Vagina (tissue), 2 donors: ENCODE measurements at regions not wholly inside any gene's neighbourhood (a gene's known extent, or its start where the extent isn't known, plus 50 kb on each side); places are given as distances from the start of the nearest gene placed in this dataset.

Experiments
- DNase-seq, 2 donors: peaks; one replicate each; pipeline ENCODE4 v3.0.0-alpha.2; 2017; ENCODE audit errors: extremely low spot score in 2 of 2
- H3K27ac ChIP-seq: fragments of 200-600 bp; sonication (generic); one replicate; pipeline ENCODE4 v1.5.1; 2019
- H3K27me3 ChIP-seq: fragments of 200-600 bp; sonication (generic); one replicate; pipeline ENCODE4 v1.5.1; 2019
- H3K36me3 ChIP-seq, 2 donors: fragments of 200-600 bp; sonication (generic); one replicate each; pipeline ENCODE4 v1.5.1; 2017 to 2019
- H3K4me1 ChIP-seq: fragments of 200-600 bp; sonication (generic); one replicate; pipeline ENCODE4 v1.5.1; 2019
- H3K4me3 ChIP-seq, 2 donors: fragments of 200-600 bp; sonication (generic); 1 replicate in 1 of 2; 2 replicates in 1 of 2; pipeline ENCODE4 v1.5.1; 2016 to 2019
- H3K9me3 ChIP-seq: fragments of 200-600 bp; sonication (generic); one replicate; pipeline ENCODE4 v1.5.1; 2019
- CTCF ChIP-seq, 3 experiments: fragments of 450-650 bp in 2 of 3; fragments of 200-600 bp in 1 of 3; sonication (generic) in 1 of 3; IDR thresholded peaks; one replicate each; pipeline ENCODE4 v1.5.1; 2017 to 2019; ENCODE audit warnings: antibody characterized with exemption in 3 of 3, mild to moderate bottlenecking in 2 of 3, moderate library complexity in 2 of 3
- POLR2A ChIP-seq, 2 donors: fragments of 450-650 bp; IDR thresholded peaks; one replicate each; pipeline ENCODE4 v1.6.1; 2017; ENCODE audit warnings: antibody characterized with exemption in 2 of 2, mild to moderate bottlenecking in 2 of 2, moderate library complexity in 2 of 2
- POLR2AphosphoS5 ChIP-seq, 2 donors: sonication (generic); formaldehyde crosslinking; IDR thresholded peaks; one replicate each; pipeline ENCODE4 v1.9.0; 2017; ENCODE audit warnings: antibody characterized with exemption in 2 of 2, mild to moderate bottlenecking in 2 of 2, low read depth in 1 of 2; ENCODE audit not compliant: insufficient read depth in 1 of 2
- intact Hi-C: fragments of 100-400 bp; cut with DNase I; formaldehyde crosslinking; loops from one replicate; pipeline ENCODE4 v1.15.1; 2023

- intact Hi-C loops: no loop called here
- Histone ChIP-seq H3K36me3 (no peaks in the 10 kb centered on the region), H3K9me3 (no peaks in the 10 kb centered on the region), H3K4me3 (no peak overlapping the region), H3K4me1 (no peaks in the 10 kb centered on the region), H3K27me3 (no peaks in the 10 kb centered on the region), H3K27ac (no peak overlapping the region)
- TF ChIP-seq CTCF (IDR thresholded peaks at IDR 0.05) (no peak), POLR2A (IDR thresholded peaks at IDR 0.05) (no peak), POLR2AphosphoS5 (IDR thresholded peaks at IDR 0.05; ENCODE audit: insufficient read depth in 1 of 2, low read depth in 1 of 2) (no peak)
- no peak for DNase-seq
Observed at GRCh38 chr1:222037720-222038119, 295.8 kb upstream of the DUSP10 start.

- no peak overlapping the region for H3K4me3 ChIP-seq
- no peaks in the 10 kb centered on the region for H3K4me1 ChIP-seq
- intact Hi-C loops: no loop called here
- no peak overlapping the region for H3K27ac ChIP-seq
- no peaks in the 10 kb centered on the region for H3K9me3 ChIP-seq
- DNase-seq: no peak
- TF ChIP-seq POLR2AphosphoS5 (IDR thresholded peaks at IDR 0.05; ENCODE audit: insufficient read depth in 1 of 2, low read depth in 1 of 2): no peak
- no peak for TF ChIP-seq POLR2A (IDR thresholded peaks at IDR 0.05)
- no peak for TF ChIP-seq CTCF (IDR thresholded peaks at IDR 0.05)
- H3K36me3 ChIP-seq: no peaks in the 10 kb centered on the region
- H3K27me3 ChIP-seq: no peaks in the 10 kb centered on the region
Observed at GRCh38 chr1:222034790-222035189, 292.9 kb upstream of the DUSP10 start.

DNA sequence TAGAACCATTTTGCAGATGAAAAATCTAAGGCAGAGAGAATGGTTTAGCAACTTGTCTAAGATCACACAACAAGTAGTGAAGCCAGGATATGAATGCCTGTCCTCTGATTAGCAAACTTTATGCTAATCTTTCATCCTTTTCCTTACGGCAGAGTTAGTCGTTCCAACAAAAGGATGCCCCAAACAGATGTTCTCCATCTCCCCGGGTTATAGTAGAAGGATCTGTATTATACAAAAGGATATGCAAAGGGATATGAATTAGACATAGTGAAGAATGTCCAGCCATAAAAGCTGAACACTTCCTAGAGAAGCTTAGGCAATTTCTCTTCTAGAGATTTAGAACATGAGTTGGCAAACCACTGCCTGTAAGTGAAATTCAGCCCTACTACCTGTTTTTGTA lies 291.6 kb upstream of the DUSP10 start:
- no peak overlapping the region for H3K4me3 ChIP-seq
- H3K36me3 ChIP-seq: no peaks in the 10 kb centered on the region
- H3K9me3 ChIP-seq: no peaks in the 10 kb centered on the region
- H3K4me1 ChIP-seq: no peaks in the 10 kb centered on the region
- no peak for TF ChIP-seq POLR2AphosphoS5 (IDR thresholded peaks at IDR 0.05; ENCODE audit: insufficient read depth in 1 of 2, low read depth in 1 of 2)
- no peak for TF ChIP-seq POLR2A (IDR thresholded peaks at IDR 0.05)
- no peak for TF ChIP-seq CTCF (IDR thresholded peaks at IDR 0.05)
- no peaks in the 10 kb centered on the region for H3K27me3 ChIP-seq
- DNase-seq: no peak
- no peak overlapping the region for H3K27ac ChIP-seq
- intact Hi-C loops: no loop called here

DNA sequence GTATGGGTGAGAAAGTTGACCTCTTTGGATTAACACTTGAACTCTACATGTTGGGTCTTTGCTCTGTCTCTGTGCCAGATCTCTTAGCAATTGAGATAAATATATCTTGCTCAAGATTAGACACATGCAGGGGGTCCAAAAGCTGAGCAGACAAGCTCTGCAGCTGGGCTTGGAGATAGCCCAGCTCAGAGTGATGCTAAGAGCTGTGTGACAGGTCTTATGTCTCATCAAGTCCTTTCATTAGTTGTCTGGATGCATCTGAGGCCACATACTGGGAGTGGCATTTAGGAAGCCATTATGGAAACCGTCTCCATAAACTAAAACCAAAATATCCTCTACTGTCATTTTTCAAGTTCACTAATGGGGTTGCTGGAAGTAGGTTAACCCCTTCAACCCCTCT lies 289.4 kb upstream of the DUSP10 start:
- Histone ChIP-seq H3K4me3 (no peak overlapping the region), H3K27ac (no peak overlapping the region), H3K36me3 (no peaks in the 10 kb centered on the region), H3K4me1 (no peaks in the 10 kb centered on the region), H3K27me3 (no peaks in the 10 kb centered on the region), H3K9me3 (no peaks in the 10 kb centered on the region)
- intact Hi-C loops: no loop called here
- DNase-seq: no peak
- TF ChIP-seq CTCF (IDR thresholded peaks at IDR 0.05) (no peak), POLR2A (IDR thresholded peaks at IDR 0.05) (no peak), POLR2AphosphoS5 (IDR thresholded peaks at IDR 0.05; ENCODE audit: insufficient read depth in 1 of 2, low read depth in 1 of 2) (no peak)

GRCh38 chr1:222028676-222029075 lies 286.8 kb upstream of the DUSP10 start:
- Histone ChIP-seq H3K27ac (no peak overlapping the region), H3K36me3 (no peaks in the 10 kb centered on the region), H3K9me3 (no peaks in the 10 kb centered on the region), H3K4me1 (no peaks in the 10 kb centered on the region), H3K27me3 (no peaks in the 10 kb centered on the region), H3K4me3 (no peak overlapping the region)
- intact Hi-C loops: no loop called here
- no peak for DNase-seq
- TF ChIP-seq POLR2AphosphoS5 (IDR thresholded peaks at IDR 0.05; ENCODE audit: insufficient read depth in 1 of 2, low read depth in 1 of 2) (no peak), POLR2A (IDR thresholded peaks at IDR 0.05) (no peak), CTCF (IDR thresholded peaks at IDR 0.05) (no peak)
